RWPE2 (cell line): ENCODE measurements at regions not wholly inside any gene's neighbourhood (a gene's known extent, or its start where the extent isn't known, plus 50 kb on each side); places are given as distances from the start of the nearest gene placed in this dataset.

Experiments
- ATAC-seq: fragments of 200-7000 bp; cut with Tn5 transposase; 3 replicates; pipeline ENCODE4 v1.9.1; 2021; ENCODE audit warnings: low read depth
- DNase-seq: peaks from one replicate; pipeline ENCODE4 v3.0.0-alpha.2; 2020; ENCODE audit warnings: low spot score
- H3K27ac ChIP-seq: fragments of 450-650 bp; 2 replicates; pipeline ENCODE4 v1.5.1; 2017; ENCODE audit warnings: mild to moderate bottlenecking; ENCODE audit not compliant: poor library complexity, severe bottlenecking
- H3K27me3 ChIP-seq: fragments of 250-450 bp; sonication (Bioruptor Pico); 2 replicates; pipeline ENCODE4 v1.5.1; 2021; ENCODE audit warnings: mild to moderate bottlenecking, moderate library complexity; ENCODE audit not compliant: insufficient read depth, poor library complexity, severe bottlenecking
- H3K36me3 ChIP-seq: fragments of 250-450 bp; sonication (Bioruptor Pico); 2 replicates; pipeline ENCODE4 v1.5.1; 2020; ENCODE audit warnings: low read depth, mild to moderate bottlenecking, moderate library complexity
- H3K4me1 ChIP-seq: fragments of 250-450 bp; sonication (Bioruptor Pico); 2 replicates; pipeline ENCODE4 v1.5.1; 2021; ENCODE audit warnings: mild to moderate bottlenecking, moderate library complexity; ENCODE audit not compliant: insufficient read depth, poor library complexity, severe bottlenecking
- H3K4me3 ChIP-seq: fragments of 250-450 bp; sonication (Bioruptor Pico); 2 replicates; pipeline ENCODE4 v1.5.1; 2021; ENCODE audit warnings: mild to moderate bottlenecking, moderate library complexity; ENCODE audit not compliant: severe bottlenecking
- H3K9me3 ChIP-seq: fragments of 250-450 bp; sonication (Bioruptor Pico); 2 replicates; pipeline ENCODE4 v1.5.1; 2021; ENCODE audit warnings: mild to moderate bottlenecking, moderate library complexity; ENCODE audit not compliant: severe bottlenecking
- CTCF ChIP-seq: fragments of 450-650 bp; IDR thresholded peaks from one replicate; pipeline ENCODE4 v1.5.1; 2017; ENCODE audit warnings: mild to moderate bottlenecking, moderate library complexity; ENCODE audit not compliant: poor library complexity, severe bottlenecking

- no peak for ATAC-seq
- no peak for TF ChIP-seq CTCF
These were observed 189.6 kb downstream of the ACTR3 start for GRCh38 chr2:114079366-114080004.

GRCh38 chr2:114082731-114083433 is 193.0 kb downstream of the ACTR3 start:
- DNase-seq (no peak), ATAC-seq (no peak)
- Histone ChIP-seq H3K36me3 (no peaks in the 10 kb centered on the region), H3K27me3 (no peaks in the 10 kb centered on the region), H3K9me3 (no peaks in the 10 kb centered on the region), H3K27ac (no peak overlapping the region), H3K4me3 (no peak overlapping the region), H3K4me1 (no peaks in the 10 kb centered on the region)
- no peak for TF ChIP-seq CTCF

More at GRCh38 chr2:114079366-114080004, 189.6 kb downstream of the ACTR3 start:
- H3K27ac ChIP-seq = no peak overlapping the region
- no peak for DNase-seq
- no peaks in the 10 kb centered on the region for H3K9me3 ChIP-seq
- H3K36me3 ChIP-seq = no peaks in the 10 kb centered on the region
- no peaks in the 10 kb centered on the region for H3K27me3 ChIP-seq
- H3K4me1 ChIP-seq = no peaks in the 10 kb centered on the region
- H3K4me3 ChIP-seq = no peak overlapping the region

- no peak overlapping the region for H3K4me3 ChIP-seq
- H3K27ac ChIP-seq = no peak overlapping the region
- no peaks in the 10 kb centered on the region for H3K36me3 ChIP-seq
- no peak for DNase-seq
- no peak for ATAC-seq
- no peak for TF ChIP-seq CTCF
- no peaks in the 10 kb centered on the region for H3K9me3 ChIP-seq
- no peaks in the 10 kb centered on the region for H3K27me3 ChIP-seq
- no peaks in the 10 kb centered on the region for H3K4me1 ChIP-seq
These were observed 194.0 kb downstream of the ACTR3 start for GRCh38 chr2:114083717-114084387.

- no peaks in the 10 kb centered on the region for H3K4me1 ChIP-seq
- DNase-seq = no peak
- H3K9me3 ChIP-seq = no peaks in the 10 kb centered on the region
- no peak overlapping the region for H3K4me3 ChIP-seq
- H3K27me3 ChIP-seq = no peaks in the 10 kb centered on the region
- H3K36me3 ChIP-seq = no peaks in the 10 kb centered on the region
- no peak for TF ChIP-seq CTCF
- no peak overlapping the region for H3K27ac ChIP-seq
- no peak for ATAC-seq
These were observed 195.3 kb downstream of the ACTR3 start for GRCh38 chr2:114085238-114085637.
